OCI-LY7 (cell line): ENCODE measurements at regions not wholly inside any gene's neighbourhood (a gene's known extent, or its start where the extent isn't known, plus 50 kb on each side); places are given as distances from the start of the nearest gene placed in this dataset.

Experiments used
- CTCF ChIP-seq: fragments of 200-600 bp; sonication (generic); conservative IDR thresholded peaks from 2 replicates; pipeline ENCODE4 v1.5.1; 2014; ENCODE audit warnings: mild to moderate bottlenecking, antibody characterized with exemption, low read length, moderate library complexity, mixed read lengths
- EZH2phosphoT487 ChIP-seq: fragments of 200-600 bp; sonication (generic); IDR thresholded peaks from 2 replicates; pipeline ENCODE4 v1.6.1; 2018; ENCODE audit warnings: low read depth, borderline replicate concordance, mild to moderate bottlenecking, mixed run types, antibody characterized with exemption, low read length, moderate library complexity, mixed read lengths

DNA sequence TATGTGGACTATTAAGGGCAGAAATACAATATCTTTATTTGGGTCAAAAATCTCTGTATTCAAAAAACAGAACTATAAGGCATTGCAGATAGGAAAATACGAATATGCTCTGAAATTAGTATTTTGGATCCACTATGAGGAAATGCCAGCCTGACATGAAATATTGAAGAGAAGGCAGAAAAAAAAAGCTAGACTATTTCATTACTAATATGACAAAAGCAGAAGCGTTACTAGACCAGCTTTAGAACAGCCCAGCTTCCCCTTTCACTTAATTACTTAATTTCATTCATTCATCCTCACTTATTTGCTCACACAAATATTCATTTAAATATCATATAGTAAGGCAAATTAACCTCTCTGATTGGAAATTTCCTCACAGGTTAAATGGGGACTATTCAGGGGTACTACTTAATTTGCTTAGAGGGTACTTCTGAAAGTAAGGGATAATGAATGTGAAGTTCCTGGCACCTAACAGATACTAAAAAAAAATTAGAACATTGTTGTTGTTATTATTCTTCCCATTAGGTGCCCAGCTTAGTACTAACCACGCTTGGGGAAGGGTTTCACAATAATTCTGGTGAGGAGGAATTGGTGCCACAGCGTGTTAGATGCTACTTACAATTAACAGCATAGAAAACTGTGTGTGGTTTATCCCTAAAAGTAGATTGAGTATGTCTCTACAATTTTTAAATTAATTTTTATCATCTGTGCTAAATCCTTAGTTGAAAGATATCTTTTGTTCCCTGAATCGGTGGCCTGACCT lies 71.1 kb upstream of the CTLA4 start:
- no peak for TF ChIP-seq CTCF
- no peak for TF ChIP-seq EZH2phosphoT487
